HG03558 (cell line): ENCODE measurements at regions not wholly inside any gene's neighbourhood (a gene's known extent, or its start where the extent isn't known, plus 50 kb on each side); places are given as distances from the start of the nearest gene placed in this dataset.
"Not testable (repeated sequence)": the region's sequence is repeated elsewhere in the genome, so short reads cannot be mapped to it uniquely, and the experiment has no call there.

Experiments
- ATAC-seq: cut with Tn5 transposase; IDR thresholded peaks from one replicate; pipeline ENCODE4 v1.9.1; 2021; ENCODE audit warnings: moderate number of reproducible peaks; ENCODE audit not compliant: unreplicated experiment; ENCODE audit errors: extremely low read depth

- no peak for ATAC-seq
Measured at GRCh38 chr5:12119657-12120056, 215.4 kb upstream of the CTNND2 start.

- no peak for ATAC-seq
Measured at GRCh38 chr5:12114075-12114474, 209.8 kb upstream of the CTNND2 start.

GRCh38 chr5:12113062-12113461 is 208.8 kb upstream of the CTNND2 start:
- ATAC-seq: no peak

GRCh38 chr5:12111261-12111660 is 207.0 kb upstream of the CTNND2 start:
- no peak for ATAC-seq

GRCh38 chr5:12110629-12111028 is 206.4 kb upstream of the CTNND2 start:
- ATAC-seq: no peak

- ATAC-seq: no peak
Measured at GRCh38 chr5:12109075-12109688, 204.9 kb upstream of the CTNND2 start.

GRCh38 chr5:12102151-12102550 is 197.9 kb upstream of the CTNND2 start:
- no peak for ATAC-seq

GRCh38 chr5:12100542-12100941 is 196.3 kb upstream of the CTNND2 start:
- no peak for ATAC-seq

- no peak for ATAC-seq
Measured at GRCh38 chr5:12099296-12099695, 195.1 kb upstream of the CTNND2 start.

- ATAC-seq: no peak
Measured at GRCh38 chr5:12095808-12096281, 191.6 kb upstream of the CTNND2 start.

GRCh38 chr5:12093586-12093985 is 189.3 kb upstream of the CTNND2 start:
- no peak for ATAC-seq

GRCh38 chr5:12080761-12081160 is 176.5 kb upstream of the CTNND2 start:
- no peak for ATAC-seq

- not testable (repeated sequence) for ATAC-seq
Measured at GRCh38 chr5:12078286-12078685, 174.0 kb upstream of the CTNND2 start.

- ATAC-seq: no peak
Measured at GRCh38 chr5:12073426-12073825, 169.2 kb upstream of the CTNND2 start.

- ATAC-seq: no peak
Measured at GRCh38 chr5:12072441-12072840, 168.2 kb upstream of the CTNND2 start.

- ATAC-seq: no peak
Measured at GRCh38 chr5:12071455-12071854, 167.2 kb upstream of the CTNND2 start.

GRCh38 chr5:12023614-12024241 is 119.5 kb upstream of the CTNND2 start:
- no peak for ATAC-seq

- ATAC-seq: no peak
Measured at GRCh38 chr5:12022444-12022843, 118.2 kb upstream of the CTNND2 start.

- no peak for ATAC-seq
Measured at GRCh38 chr5:12019306-12019705, 115.1 kb upstream of the CTNND2 start.

- no peak for ATAC-seq
Measured at GRCh38 chr5:12017007-12017406, 112.8 kb upstream of the CTNND2 start.

- no peak for ATAC-seq
Measured at GRCh38 chr5:12016159-12016746, 112.0 kb upstream of the CTNND2 start.

GRCh38 chr5:12013351-12013750 is 109.1 kb upstream of the CTNND2 start:
- ATAC-seq: no peak
